ENCODE measurements at regions not wholly inside any gene's neighbourhood (a gene's known extent, or its start where the extent isn't known, plus 50 kb on each side); places are given as distances from the start of the nearest gene placed in this dataset.

GRCh38 chr5:2009986-2010914 is 127.5 kb upstream of the IRX4 start:
- H3K27ac Mint-ChIP-seq, result no peak overlapping the region
- H3K36me3 Mint-ChIP-seq (ENCODE audit: low read depth), result no peaks in the 10 kb centered on the region
- H3K9me3 Mint-ChIP-seq, result no peaks in the 10 kb centered on the region
- no peaks in the 10 kb centered on the region for H3K4me1 Mint-ChIP-seq (ENCODE audit: low read depth)
- H3K27me3 Mint-ChIP-seq (ENCODE audit: low read depth), result no peaks in the 10 kb centered on the region
- no peak overlapping the region for H3K4me3 Mint-ChIP-seq

- H3K4me1 Mint-ChIP-seq (ENCODE audit: low read depth), result no peaks in the 10 kb centered on the region
- H3K27me3 Mint-ChIP-seq (ENCODE audit: low read depth), result no peaks in the 10 kb centered on the region
- no peaks in the 10 kb centered on the region for H3K36me3 Mint-ChIP-seq (ENCODE audit: low read depth)
- no peak overlapping the region for H3K4me3 Mint-ChIP-seq
- H3K27ac Mint-ChIP-seq, result no peak overlapping the region
- H3K9me3 Mint-ChIP-seq, result no peaks in the 10 kb centered on the region
Observed at GRCh38 chr5:2008851-2009629, 126.3 kb upstream of the IRX4 start.

GRCh38 chr5:2007878-2008501 is 125.3 kb upstream of the IRX4 start:
- no peaks in the 10 kb centered on the region for H3K4me1 Mint-ChIP-seq (ENCODE audit: low read depth)
- no peak overlapping the region for H3K4me3 Mint-ChIP-seq
- H3K36me3 Mint-ChIP-seq (ENCODE audit: low read depth), result no peaks in the 10 kb centered on the region
- H3K27ac Mint-ChIP-seq, result no peak overlapping the region
- no peaks in the 10 kb centered on the region for H3K9me3 Mint-ChIP-seq
- no peaks in the 10 kb centered on the region for H3K27me3 Mint-ChIP-seq (ENCODE audit: low read depth)

GRCh38 chr5:2007496-2007877 is 124.8 kb upstream of the IRX4 start:
- H3K4me3 Mint-ChIP-seq, result no peak overlapping the region
- H3K27ac Mint-ChIP-seq, result no peak overlapping the region
- no peaks in the 10 kb centered on the region for H3K27me3 Mint-ChIP-seq (ENCODE audit: low read depth)
- H3K4me1 Mint-ChIP-seq (ENCODE audit: low read depth), result no peaks in the 10 kb centered on the region
- no peaks in the 10 kb centered on the region for H3K9me3 Mint-ChIP-seq
- no peaks in the 10 kb centered on the region for H3K36me3 Mint-ChIP-seq (ENCODE audit: low read depth)

- H3K4me3 Mint-ChIP-seq, result no peak overlapping the region
- no peaks in the 10 kb centered on the region for H3K27me3 Mint-ChIP-seq (ENCODE audit: low read depth)
- no peaks in the 10 kb centered on the region for H3K36me3 Mint-ChIP-seq (ENCODE audit: low read depth)
- H3K4me1 Mint-ChIP-seq (ENCODE audit: low read depth), result no peaks in the 10 kb centered on the region
- no peak overlapping the region for H3K27ac Mint-ChIP-seq
- no peaks in the 10 kb centered on the region for H3K9me3 Mint-ChIP-seq
Observed at GRCh38 chr5:2006971-2007291, 124.2 kb upstream of the IRX4 start.

GRCh38 chr5:2006193-2006970 is 123.7 kb upstream of the IRX4 start:
- Mint-ChIP-seq H3K9me3 (no peaks in the 10 kb centered on the region), H3K4me3 (no peak overlapping the region), H3K27me3 (ENCODE audit: low read depth) (no peaks in the 10 kb centered on the region), H3K4me1 (ENCODE audit: low read depth) (no peaks in the 10 kb centered on the region), H3K27ac (no peak overlapping the region), H3K36me3 (ENCODE audit: low read depth) (no peaks in the 10 kb centered on the region)

- H3K4me1 Mint-ChIP-seq (ENCODE audit: low read depth), result no peaks in the 10 kb centered on the region
- no peaks in the 10 kb centered on the region for H3K27me3 Mint-ChIP-seq (ENCODE audit: low read depth)
- H3K27ac Mint-ChIP-seq, result no peak overlapping the region
- no peaks in the 10 kb centered on the region for H3K36me3 Mint-ChIP-seq (ENCODE audit: low read depth)
- H3K4me3 Mint-ChIP-seq, result no peak overlapping the region
- H3K9me3 Mint-ChIP-seq, result no peaks in the 10 kb centered on the region
Observed at GRCh38 chr5:2005101-2006041, 122.6 kb upstream of the IRX4 start.

- Mint-ChIP-seq H3K36me3 (ENCODE audit: low read depth) (no peaks in the 10 kb centered on the region), H3K9me3 (no peaks in the 10 kb centered on the region), H3K27me3 (ENCODE audit: low read depth) (no peaks in the 10 kb centered on the region), H3K4me1 (ENCODE audit: low read depth) (no peaks in the 10 kb centered on the region), H3K27ac (no peak overlapping the region), H3K4me3 (no peak overlapping the region)
Observed at GRCh38 chr5:2003690-2004365, 121.1 kb upstream of the IRX4 start.

GRCh38 chr5:2003206-2003605 is 120.5 kb upstream of the IRX4 start:
- Mint-ChIP-seq H3K9me3 (peaks cover 5% of the 10 kb centered on the region), H3K27me3 (ENCODE audit: low read depth) (no peaks in the 10 kb centered on the region), H3K36me3 (ENCODE audit: low read depth) (no peaks in the 10 kb centered on the region), H3K4me1 (ENCODE audit: low read depth) (no peaks in the 10 kb centered on the region), H3K27ac (no peak overlapping the region), H3K4me3 (no peak overlapping the region)

GRCh38 chr5:2001300-2001699 is 118.6 kb upstream of the IRX4 start:
- Mint-ChIP-seq H3K27me3 (ENCODE audit: low read depth) (no peaks in the 10 kb centered on the region), H3K4me1 (ENCODE audit: low read depth) (no peaks in the 10 kb centered on the region), H3K27ac (no peak overlapping the region), H3K9me3 (peaks cover 14% of the 10 kb centered on the region), H3K36me3 (ENCODE audit: low read depth) (no peaks in the 10 kb centered on the region), H3K4me3 (no peak overlapping the region)

GRCh38 chr5:2000591-2000990 is 117.9 kb upstream of the IRX4 start:
- no peaks in the 10 kb centered on the region for H3K4me1 Mint-ChIP-seq (ENCODE audit: low read depth)
- no peak overlapping the region for H3K27ac Mint-ChIP-seq
- H3K4me3 Mint-ChIP-seq, result no peak overlapping the region
- H3K36me3 Mint-ChIP-seq (ENCODE audit: low read depth), result no peaks in the 10 kb centered on the region
- peaks cover 14% of the 10 kb centered on the region for H3K9me3 Mint-ChIP-seq
- H3K27me3 Mint-ChIP-seq (ENCODE audit: low read depth), result no peaks in the 10 kb centered on the region

GRCh38 chr5:1999794-2000193 is 117.1 kb upstream of the IRX4 start:
- no peaks in the 10 kb centered on the region for H3K27me3 Mint-ChIP-seq (ENCODE audit: low read depth)

GRCh38 chr5:1998716-1999317 is 116.1 kb upstream of the IRX4 start:
- no peak overlapping the region for H3K4me3 Mint-ChIP-seq
- H3K27ac Mint-ChIP-seq, result no peak overlapping the region
- no peaks in the 10 kb centered on the region for H3K36me3 Mint-ChIP-seq (ENCODE audit: low read depth)
- H3K27me3 Mint-ChIP-seq (ENCODE audit: low read depth), result no peaks in the 10 kb centered on the region
- peaks cover 15% of the 10 kb centered on the region for H3K9me3 Mint-ChIP-seq
- no peaks in the 10 kb centered on the region for H3K4me1 Mint-ChIP-seq (ENCODE audit: low read depth)

More at GRCh38 chr5:1999794-2000193, 117.1 kb upstream of the IRX4 start:
- H3K4me1 Mint-ChIP-seq (ENCODE audit: low read depth), result no peaks in the 10 kb centered on the region
- H3K36me3 Mint-ChIP-seq (ENCODE audit: low read depth), result no peaks in the 10 kb centered on the region
- no peak overlapping the region for H3K4me3 Mint-ChIP-seq
- H3K9me3 Mint-ChIP-seq, result peaks cover 14% of the 10 kb centered on the region
- H3K27ac Mint-ChIP-seq, result no peak overlapping the region

Measured in T-helper 1 cell treated with Interleukin-12 subunit alpha and Interleukin-12 subunit beta and Interleukin-4 antibody, amounts not matched to agents 30 μg/mL and 1 μg/mL, for 36 hours (primary cell).